Thoracic aorta (tissue), 2 donors: ENCODE measurements at regions not wholly inside any gene's neighbourhood (a gene's known extent, or its start where the extent isn't known, plus 50 kb on each side); places are given as distances from the start of the nearest gene placed in this dataset.
"Not testable (repeated sequence)": the region's sequence is repeated elsewhere in the genome, so short reads cannot be mapped to it uniquely, and the experiment has no call there.

Experiments
- ATAC-seq: fragments of 150-250 bp; one replicate; pipeline ENCODE4 v1.8.0; 2017; ENCODE audit warnings: low read depth; ENCODE audit not compliant: insufficient number of reproducible peaks, low FRiP score
- DNase-seq: peaks from one replicate; pipeline ENCODE4 v3.0.0-alpha.2; 2020; ENCODE audit warnings: low spot score
- H3K27ac ChIP-seq, 2 donors: fragments of 200-600 bp; sonication (generic); 1 replicate in 1 of 2; 2 replicates in 1 of 2; pipeline ENCODE4 v1.5.1; 2016; ENCODE audit warnings: mild to moderate bottlenecking in 2 of 2, moderate library complexity in 2 of 2
- H3K27me3 ChIP-seq: fragments of 200-600 bp; sonication (generic); replicated peaks from 2 replicates; pipeline ENCODE4 v1.6.0; 2016; ENCODE audit warnings: mild to moderate bottlenecking; ENCODE audit not compliant: insufficient read depth
- H3K36me3 ChIP-seq: fragments of 200-600 bp; sonication (generic); one replicate; pipeline ENCODE4 v1.5.1; 2016
- H3K4me1 ChIP-seq, 2 donors: fragments of 200-600 bp; sonication (generic); 1 replicate in 1 of 2; 2 replicates in 1 of 2; pipeline versions ENCODE4 v1.5.1 to v1.6.0; 2016; ENCODE audit warnings: low read depth in 2 of 2, mild to moderate bottlenecking in 1 of 2; ENCODE audit not compliant: control insufficient read depth in 1 of 2
- H3K4me3 ChIP-seq: fragments of 200-600 bp; sonication (generic); 2 replicates; pipeline ENCODE4 v1.5.1; 2016; ENCODE audit warnings: mild to moderate bottlenecking
- H3K9me3 ChIP-seq: fragments of 200-600 bp; sonication (generic); 2 replicates; pipeline ENCODE4 v1.5.1; 2016
- CTCF ChIP-seq: fragments of 200-600 bp; sonication (generic); IDR thresholded peaks from one replicate; pipeline ENCODE4 v1.5.1; 2019; ENCODE audit warnings: antibody characterized with exemption

- H3K9me3 ChIP-seq, result no peaks in the 10 kb centered on the region
- no peak overlapping the region for H3K27ac ChIP-seq
- no peaks in the 10 kb centered on the region for H3K4me1 ChIP-seq
- no peaks in the 10 kb centered on the region for H3K27me3 ChIP-seq
- ATAC-seq (no peak), DNase-seq (no peak)
- H3K4me3 ChIP-seq, result no peak overlapping the region
- no peak for TF ChIP-seq CTCF
- H3K36me3 ChIP-seq, result no peaks in the 10 kb centered on the region
Observed at GRCh38 chr2:22981785-22982184, 403.2 kb upstream of the KLHL29 start.

GRCh38 chr2:22984152-22984551 is 400.8 kb upstream of the KLHL29 start:
- not testable (repeated sequence) for H3K4me1 ChIP-seq, H3K27me3 ChIP-seq, ATAC-seq, H3K27ac ChIP-seq, H3K4me3 ChIP-seq, H3K36me3 ChIP-seq, H3K9me3 ChIP-seq, DNase-seq

DNA sequence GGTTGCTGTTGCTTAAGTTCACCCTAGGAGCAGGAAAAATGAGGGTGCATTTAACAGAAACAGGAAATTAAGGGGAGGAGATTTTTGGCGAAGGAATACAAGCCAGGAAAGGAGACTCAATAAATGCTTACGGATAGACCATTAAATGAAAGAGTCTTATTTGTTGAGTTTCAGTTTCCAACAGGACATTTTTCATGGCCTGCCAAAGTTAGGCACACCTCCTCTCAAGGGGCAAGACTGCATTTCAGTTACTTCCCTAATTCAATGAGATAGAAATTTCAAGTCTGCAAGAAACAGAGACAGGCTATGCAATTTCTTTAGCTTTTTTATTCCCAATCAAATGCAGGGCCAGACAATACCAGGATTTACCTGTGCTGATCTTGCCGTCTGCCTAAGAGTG is 394.7 kb upstream of the KLHL29 start:
- Histone ChIP-seq H3K9me3 (no peaks in the 10 kb centered on the region), H3K27ac (no peak overlapping the region), H3K36me3 (no peaks in the 10 kb centered on the region), H3K27me3 (no peaks in the 10 kb centered on the region), H3K4me1 (no peaks in the 10 kb centered on the region), H3K4me3 (no peak overlapping the region)
- ATAC-seq (no peak), DNase-seq (no peak)
- TF ChIP-seq CTCF, result no peak

- Histone ChIP-seq H3K9me3 (no peaks in the 10 kb centered on the region), H3K4me1 (no peaks in the 10 kb centered on the region), H3K27ac (no peak overlapping the region), H3K27me3 (no peaks in the 10 kb centered on the region), H3K4me3 (no peak overlapping the region), H3K36me3 (no peaks in the 10 kb centered on the region)
- ATAC-seq (no peak), DNase-seq (no peak)
- TF ChIP-seq CTCF, result no peak
Observed at GRCh38 chr2:22991844-22992243, 393.1 kb upstream of the KLHL29 start.

GRCh38 chr2:22992441-22992840 is 392.5 kb upstream of the KLHL29 start:
- Histone ChIP-seq H3K36me3 (no peaks in the 10 kb centered on the region), H3K9me3 (no peaks in the 10 kb centered on the region), H3K4me1 (no peaks in the 10 kb centered on the region), H3K4me3 (no peak overlapping the region), H3K27me3 (no peaks in the 10 kb centered on the region), H3K27ac (no peak overlapping the region)
- TF ChIP-seq CTCF, result no peak
- no peak for DNase-seq
- ATAC-seq, result no peak

DNA sequence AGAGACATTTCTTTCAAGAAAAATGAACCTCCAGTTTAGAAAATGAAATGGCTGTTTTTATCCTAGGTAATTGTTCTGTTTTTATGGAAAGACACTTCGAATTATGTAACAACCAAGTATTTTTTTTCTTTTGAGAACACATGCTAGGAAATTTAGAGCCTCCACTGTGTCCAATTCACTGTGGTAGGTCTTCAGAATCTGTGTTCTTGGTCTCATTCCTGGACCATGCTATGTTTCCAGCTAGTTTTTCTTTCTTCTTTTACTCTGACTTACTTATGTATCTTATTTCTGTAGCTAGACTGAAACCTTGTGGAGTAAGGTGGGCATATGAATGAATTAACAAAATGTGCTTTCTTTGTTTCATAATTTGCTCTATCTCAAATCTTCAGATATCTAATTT is 391.7 kb upstream of the KLHL29 start:
- Histone ChIP-seq H3K27ac (no peak overlapping the region), H3K4me3 (no peak overlapping the region), H3K36me3 (no peaks in the 10 kb centered on the region), H3K27me3 (no peaks in the 10 kb centered on the region), H3K9me3 (no peaks in the 10 kb centered on the region), H3K4me1 (no peaks in the 10 kb centered on the region)
- TF ChIP-seq CTCF, result no peak
- ATAC-seq, result no peak
- no peak for DNase-seq
